HFFc6 (cell line): ENCODE measurements at regions not wholly inside any gene's neighbourhood (a gene's known extent, or its start where the extent isn't known, plus 50 kb on each side); places are given as distances from the start of the nearest gene placed in this dataset.
"Not testable (repeated sequence)": the region's sequence is repeated elsewhere in the genome, so short reads cannot be mapped to it uniquely, and the experiment has no call there.

Source experiments
- DNase-seq: peaks from one replicate; pipeline ENCODE4 v3.0.0-alpha.2; 2018
- H3K27ac Mint-ChIP-seq: 2 replicates; pipeline ENCODE4 v1.8.0; 2020; ENCODE audit warnings: mild to moderate bottlenecking, mixed read lengths
- H3K27me3 Mint-ChIP-seq: 2 replicates; pipeline ENCODE4 v1.8.0; 2021; ENCODE audit warnings: mild to moderate bottlenecking, moderate library complexity, mixed read lengths; ENCODE audit not compliant: insufficient read depth
- H3K36me3 Mint-ChIP-seq: 2 replicates; pipeline ENCODE4 v1.8.0; 2021; ENCODE audit warnings: low read depth, mixed read lengths
- H3K4me1 Mint-ChIP-seq: 2 replicates; pipeline ENCODE4 v1.8.0; 2020; ENCODE audit warnings: low read depth, mixed read lengths
- H3K4me3 Mint-ChIP-seq: 2 replicates; pipeline ENCODE4 v1.8.0; 2020; ENCODE audit warnings: mild to moderate bottlenecking, moderate library complexity, mixed read lengths
- H3K9me3 Mint-ChIP-seq: 2 replicates; pipeline ENCODE4 v1.8.0; 2020; ENCODE audit warnings: mild to moderate bottlenecking, mixed read lengths
- TF ChIP-seq, protein P1 (sequence below): fragments of 200-600 bp; sonication (generic); IDR thresholded peaks from 2 replicates; pipeline ENCODE4 v1.5.0; 2021; ENCODE audit warnings: antibody characterized with exemption, mild to moderate bottlenecking

DNA sequence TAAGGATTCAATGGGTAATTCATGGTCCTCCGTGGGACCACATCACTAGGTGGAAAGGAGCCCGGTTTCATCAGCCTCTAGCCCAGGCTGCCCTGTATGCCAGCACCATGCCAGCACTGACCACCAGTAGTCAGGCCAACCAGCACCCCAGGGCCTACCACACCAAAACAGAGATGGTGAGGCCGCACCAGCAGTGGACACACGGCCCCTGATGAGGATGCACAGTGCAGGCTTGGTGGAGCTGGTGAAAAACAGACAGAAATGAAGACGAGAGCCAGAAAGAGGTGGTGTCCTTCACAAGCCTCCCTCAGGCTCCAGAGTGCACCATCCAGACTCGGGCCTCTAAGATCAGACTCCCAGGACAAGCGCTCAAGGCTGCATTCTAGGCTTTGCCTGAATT is 128.2 kb downstream of the MED10 start:
- H3K4me1 Mint-ChIP-seq: no peaks in the 10 kb centered on the region
- H3K27me3 Mint-ChIP-seq: no peaks in the 10 kb centered on the region
- TF ChIP-seq, protein P1, sequence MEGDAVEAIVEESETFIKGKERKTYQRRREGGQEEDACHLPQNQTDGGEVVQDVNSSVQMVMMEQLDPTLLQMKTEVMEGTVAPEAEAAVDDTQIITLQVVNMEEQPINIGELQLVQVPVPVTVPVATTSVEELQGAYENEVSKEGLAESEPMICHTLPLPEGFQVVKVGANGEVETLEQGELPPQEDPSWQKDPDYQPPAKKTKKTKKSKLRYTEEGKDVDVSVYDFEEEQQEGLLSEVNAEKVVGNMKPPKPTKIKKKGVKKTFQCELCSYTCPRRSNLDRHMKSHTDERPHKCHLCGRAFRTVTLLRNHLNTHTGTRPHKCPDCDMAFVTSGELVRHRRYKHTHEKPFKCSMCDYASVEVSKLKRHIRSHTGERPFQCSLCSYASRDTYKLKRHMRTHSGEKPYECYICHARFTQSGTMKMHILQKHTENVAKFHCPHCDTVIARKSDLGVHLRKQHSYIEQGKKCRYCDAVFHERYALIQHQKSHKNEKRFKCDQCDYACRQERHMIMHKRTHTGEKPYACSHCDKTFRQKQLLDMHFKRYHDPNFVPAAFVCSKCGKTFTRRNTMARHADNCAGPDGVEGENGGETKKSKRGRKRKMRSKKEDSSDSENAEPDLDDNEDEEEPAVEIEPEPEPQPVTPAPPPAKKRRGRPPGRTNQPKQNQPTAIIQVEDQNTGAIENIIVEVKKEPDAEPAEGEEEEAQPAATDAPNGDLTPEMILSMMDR: no peak
- no peak overlapping the region for H3K4me3 Mint-ChIP-seq
- H3K9me3 Mint-ChIP-seq: peaks cover 30% of the 10 kb centered on the region
- no peak overlapping the region for H3K27ac Mint-ChIP-seq
- H3K36me3 Mint-ChIP-seq: no peaks in the 10 kb centered on the region
- DNase-seq: no peak

- Mint-ChIP-seq H3K4me1 (no peaks in the 10 kb centered on the region), H3K36me3 (no peaks in the 10 kb centered on the region), H3K27me3 (no peaks in the 10 kb centered on the region), H3K9me3 (peaks cover 24% of the 10 kb centered on the region; the same call in 1 of the 2 replicates), H3K4me3 (no peak overlapping the region), H3K27ac (no peak overlapping the region)
- TF ChIP-seq, protein P1: no peak
- DNase-seq: no peak
These were observed 130.2 kb downstream of the MED10 start for GRCh38 chr5:6248132-6248531.

GRCh38 chr5:6246820-6247437 is 131.4 kb downstream of the MED10 start:
- Mint-ChIP-seq H3K4me3 (no peak overlapping the region), H3K4me1 (no peaks in the 10 kb centered on the region), H3K9me3 (peaks cover 17% of the 10 kb centered on the region; the same call in 1 of the 2 replicates), H3K27ac (no peak overlapping the region), H3K27me3 (no peaks in the 10 kb centered on the region), H3K36me3 (no peaks in the 10 kb centered on the region)
- DNase-seq: no peak
- TF ChIP-seq, protein P1: no peak

DNA sequence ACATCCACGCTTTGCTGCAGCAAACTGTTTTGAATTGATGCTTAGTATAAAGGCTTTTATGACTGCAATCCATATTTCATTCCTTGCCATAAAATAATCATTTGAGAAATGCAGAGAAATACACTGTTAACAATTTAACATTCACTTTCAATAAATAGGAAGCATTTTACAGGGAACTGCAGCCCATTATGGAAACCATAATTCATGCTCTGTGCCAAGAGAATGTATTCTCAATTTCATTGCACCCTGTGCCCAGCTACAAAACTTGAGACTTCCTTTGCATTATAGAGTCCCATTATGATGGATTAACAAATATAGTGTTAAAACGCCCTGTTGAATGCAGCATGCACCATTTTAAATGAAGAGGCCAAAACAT is 134.0 kb downstream of the MED10 start:
- H3K4me1 Mint-ChIP-seq: no peaks in the 10 kb centered on the region
- peaks cover 5% of the 10 kb centered on the region; the same call in 1 of the 2 replicates for H3K9me3 Mint-ChIP-seq
- no peaks in the 10 kb centered on the region for H3K36me3 Mint-ChIP-seq
- no peak overlapping the region for H3K4me3 Mint-ChIP-seq
- no peaks in the 10 kb centered on the region for H3K27me3 Mint-ChIP-seq
- H3K27ac Mint-ChIP-seq: no peak overlapping the region
- no peak for DNase-seq
- TF ChIP-seq, protein P1: no peak

DNA sequence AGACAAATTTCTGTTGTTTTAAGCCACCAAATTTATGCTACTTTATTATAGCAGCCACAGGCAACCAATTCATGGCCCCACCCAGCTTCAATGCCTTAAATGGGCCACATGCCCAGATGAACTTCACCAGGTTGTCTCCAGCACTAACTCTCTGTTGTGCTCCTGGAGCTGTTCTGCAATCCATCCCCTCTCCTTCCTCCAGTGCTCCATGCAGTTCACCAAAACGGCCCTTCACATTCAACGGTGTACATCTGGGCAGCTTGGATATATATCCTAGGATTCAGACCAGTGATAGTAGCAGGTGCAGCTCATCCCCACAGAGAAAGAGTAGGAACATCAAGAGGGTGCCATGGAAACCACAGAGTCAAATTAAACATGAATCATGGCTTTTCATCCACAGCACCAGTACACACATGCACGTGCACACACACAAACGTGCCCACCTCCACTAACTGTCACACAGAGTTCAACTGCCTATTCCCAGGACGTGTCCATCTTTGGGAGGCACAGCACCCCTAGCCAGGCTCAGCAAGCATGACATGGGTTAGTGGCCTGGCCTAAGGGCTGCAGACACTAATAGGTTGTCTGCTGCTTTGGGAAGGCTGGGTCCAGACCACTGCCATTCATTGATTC is 134.5 kb downstream of the MED10 start:
- no peak for DNase-seq
- Mint-ChIP-seq H3K27me3 (no peaks in the 10 kb centered on the region), H3K27ac (no peak overlapping the region), H3K36me3 (no peaks in the 10 kb centered on the region), H3K4me1 (no peaks in the 10 kb centered on the region), H3K4me3 (no peak overlapping the region), H3K9me3 (peaks cover 9% of the 10 kb centered on the region; the same call in 1 of the 2 replicates)
- TF ChIP-seq, protein P1: no peak

- not testable (repeated sequence) for H3K4me1 Mint-ChIP-seq, H3K36me3 Mint-ChIP-seq, H3K4me3 Mint-ChIP-seq, H3K27me3 Mint-ChIP-seq, DNase-seq, H3K27ac Mint-ChIP-seq
- peaks cover 29% of the 10 kb centered on the region for H3K9me3 Mint-ChIP-seq
These were observed 137.3 kb downstream of the MED10 start for GRCh38 chr5:6241056-6241455.
